ENCODE measurements at regions not wholly inside any gene's neighbourhood (a gene's known extent, or its start where the extent isn't known, plus 50 kb on each side); places are given as distances from the start of the nearest gene placed in this dataset.

DNA sequence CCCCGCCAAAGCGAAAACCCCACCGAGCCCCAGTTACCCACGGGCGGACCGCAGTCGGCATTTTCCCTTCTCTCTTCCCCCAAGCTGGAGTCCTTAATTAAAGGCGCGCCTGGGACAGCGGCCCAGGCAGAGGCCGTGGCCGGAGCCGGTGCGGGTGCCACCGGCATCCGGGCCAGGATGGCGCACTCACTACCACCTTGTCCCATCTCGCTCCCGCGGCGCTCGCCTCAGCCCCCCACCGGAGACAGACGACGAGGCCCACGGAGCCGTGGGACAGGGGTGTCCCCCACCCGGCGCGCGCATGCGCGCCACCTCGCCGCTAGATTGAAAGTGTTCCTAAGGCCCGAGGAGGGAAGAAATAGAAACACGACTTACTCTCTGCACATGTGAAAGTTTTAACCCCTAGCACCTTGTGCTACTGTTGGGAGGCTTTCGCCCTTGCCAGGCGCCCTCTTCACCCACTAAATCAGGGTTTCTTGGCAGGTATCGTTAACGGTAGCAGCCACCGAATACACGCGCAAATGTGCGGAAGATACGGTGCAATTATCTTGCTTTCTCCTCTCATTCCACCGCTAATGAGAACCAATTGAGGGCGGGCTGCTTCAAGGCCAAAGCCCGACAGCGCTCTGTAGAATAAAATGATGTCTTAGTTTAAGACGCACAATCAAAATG, 64.3 kb upstream of the CCDC160 start:
- H3K4me1 ChIP-seq (ENCODE audit: insufficient read depth, poor library complexity, severe bottlenecking), result no peaks in the 10 kb centered on the region
- DNase-seq (ENCODE audit: low spot score), result no peak
- H3K36me3 ChIP-seq (ENCODE audit: low read depth), result no peaks in the 10 kb centered on the region
- peak overlapping the region; percentile 28 for H3K4me3 ChIP-seq (ENCODE audit: severe bottlenecking)
- TF ChIP-seq CTCF (IDR thresholded peaks at IDR 0.05; ENCODE audit: poor library complexity, severe bottlenecking), result no peak
- ATAC-seq (ENCODE audit: low read depth), result peak; percentile 66
- no peak overlapping the region for H3K27ac ChIP-seq (ENCODE audit: poor library complexity, severe bottlenecking)
- H3K9me3 ChIP-seq (ENCODE audit: severe bottlenecking), result no peaks in the 10 kb centered on the region
- H3K27me3 ChIP-seq (ENCODE audit: insufficient read depth, poor library complexity, severe bottlenecking), result peaks cover 25% of the 10 kb centered on the region

DNA sequence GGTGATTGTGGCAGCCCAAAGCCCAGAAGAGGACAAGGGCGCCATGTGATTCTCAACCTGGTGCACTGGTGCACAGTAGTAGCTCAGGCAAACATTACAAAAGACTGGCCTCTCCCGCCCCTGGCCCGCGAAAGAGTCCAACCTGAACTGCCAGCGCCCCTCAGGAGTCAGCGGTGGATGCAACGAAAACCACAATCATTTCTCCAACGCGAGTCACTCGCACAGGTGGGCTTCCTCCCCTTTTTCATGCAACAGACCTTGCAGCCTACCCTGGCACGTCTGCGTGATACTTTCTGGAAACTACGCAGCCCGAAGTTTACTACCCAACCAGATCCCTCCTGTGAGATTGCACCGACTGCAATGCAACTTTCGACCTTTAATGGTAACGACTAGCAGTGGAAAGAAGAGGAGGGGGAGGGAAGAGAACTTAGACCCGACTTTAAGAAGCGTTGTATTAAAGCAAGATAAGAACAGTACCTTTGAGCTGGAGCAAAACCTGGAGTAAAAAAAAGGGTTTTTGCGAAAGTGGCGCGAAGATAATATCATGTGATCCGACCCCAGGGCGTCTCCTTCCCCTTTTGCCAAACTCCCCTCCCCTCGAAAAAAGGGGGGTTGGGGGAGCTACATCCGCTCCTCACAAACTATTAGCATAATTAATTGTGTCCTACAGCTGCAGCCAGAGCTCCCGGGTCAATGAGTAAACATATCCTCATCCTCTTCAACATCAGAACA, 63.3 kb upstream of the CCDC160 start:
- TF ChIP-seq CTCF (IDR thresholded peaks at IDR 0.05; ENCODE audit: poor library complexity, severe bottlenecking), result no peak
- Histone ChIP-seq H3K9me3 (ENCODE audit: severe bottlenecking) (no peaks in the 10 kb centered on the region), H3K27ac (ENCODE audit: poor library complexity, severe bottlenecking) (no peak overlapping the region), H3K4me3 (ENCODE audit: severe bottlenecking) (no peak overlapping the region), H3K36me3 (ENCODE audit: low read depth) (no peaks in the 10 kb centered on the region), H3K4me1 (ENCODE audit: insufficient read depth, poor library complexity, severe bottlenecking) (no peaks in the 10 kb centered on the region), H3K27me3 (ENCODE audit: insufficient read depth, poor library complexity, severe bottlenecking) (peaks cover 25% of the 10 kb centered on the region)
- ATAC-seq (ENCODE audit: low read depth) (no peak), DNase-seq (ENCODE audit: low spot score) (no peak)

DNA sequence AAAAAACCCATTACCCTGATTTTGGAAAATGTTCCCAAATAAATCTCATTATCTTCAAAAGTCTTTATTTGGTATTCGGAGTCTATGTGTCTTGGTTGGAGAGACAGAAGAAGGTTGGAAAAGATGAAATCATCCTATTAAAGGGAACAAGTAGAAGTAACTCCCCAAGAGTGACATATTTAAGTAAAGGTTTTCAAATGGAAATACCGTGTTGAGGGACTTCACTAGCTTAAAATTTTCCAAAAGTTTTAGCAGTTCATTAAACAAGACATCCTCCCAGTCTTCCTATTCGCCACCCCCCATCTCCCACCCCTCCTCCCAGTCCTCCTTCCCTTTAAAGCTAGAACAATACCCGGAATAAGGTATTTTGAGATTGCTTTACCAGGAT, 62.7 kb upstream of the CCDC160 start:
- H3K4me3 ChIP-seq (ENCODE audit: severe bottlenecking), result no peak overlapping the region
- no peaks in the 10 kb centered on the region for H3K9me3 ChIP-seq (ENCODE audit: severe bottlenecking)
- no peak overlapping the region for H3K27ac ChIP-seq (ENCODE audit: poor library complexity, severe bottlenecking)
- DNase-seq (ENCODE audit: low spot score) (no peak), ATAC-seq (ENCODE audit: low read depth) (no peak)
- no peaks in the 10 kb centered on the region for H3K4me1 ChIP-seq (ENCODE audit: insufficient read depth, poor library complexity, severe bottlenecking)
- peaks cover 25% of the 10 kb centered on the region for H3K27me3 ChIP-seq (ENCODE audit: insufficient read depth, poor library complexity, severe bottlenecking)
- TF ChIP-seq CTCF (IDR thresholded peaks at IDR 0.05; ENCODE audit: poor library complexity, severe bottlenecking), result no peak
- no peaks in the 10 kb centered on the region for H3K36me3 ChIP-seq (ENCODE audit: low read depth)

DNA sequence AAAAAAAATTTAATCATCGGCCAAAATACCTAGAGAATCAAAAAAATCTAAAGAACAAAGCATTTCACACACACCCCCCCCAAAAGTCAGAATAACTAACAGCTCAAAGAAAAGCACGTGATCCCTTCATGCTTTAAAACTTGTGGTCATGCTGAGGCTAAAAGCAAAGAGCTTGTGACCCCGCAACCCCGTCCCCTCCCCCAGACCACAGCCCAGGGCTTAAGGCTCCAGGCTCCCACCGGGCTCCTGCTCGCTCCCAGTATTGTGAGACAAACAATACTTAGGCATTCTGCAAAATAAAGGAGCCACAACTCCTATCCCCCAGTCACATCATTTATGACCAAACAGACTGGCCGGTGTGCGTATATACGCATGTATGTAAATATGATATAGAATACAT, 62.1 kb upstream of the CCDC160 start:
- Histone ChIP-seq H3K27me3 (ENCODE audit: insufficient read depth, poor library complexity, severe bottlenecking) (peaks cover 25% of the 10 kb centered on the region), H3K4me3 (ENCODE audit: severe bottlenecking) (no peak overlapping the region), H3K9me3 (ENCODE audit: severe bottlenecking) (no peaks in the 10 kb centered on the region), H3K4me1 (ENCODE audit: insufficient read depth, poor library complexity, severe bottlenecking) (no peaks in the 10 kb centered on the region), H3K27ac (ENCODE audit: poor library complexity, severe bottlenecking) (no peak overlapping the region), H3K36me3 (ENCODE audit: low read depth) (no peaks in the 10 kb centered on the region)
- TF ChIP-seq CTCF (IDR thresholded peaks at IDR 0.05; ENCODE audit: poor library complexity, severe bottlenecking), result no peak
- no peak for DNase-seq (ENCODE audit: low spot score)
- no peak for ATAC-seq (ENCODE audit: low read depth)

GRCh38 chrX:134177527-134177926, 59.5 kb upstream of the CCDC160 start:
- Histone ChIP-seq H3K4me3 (ENCODE audit: severe bottlenecking) (no peak overlapping the region), H3K36me3 (ENCODE audit: low read depth) (no peaks in the 10 kb centered on the region), H3K27me3 (ENCODE audit: insufficient read depth, poor library complexity, severe bottlenecking) (peaks cover 15% of the 10 kb centered on the region), H3K27ac (ENCODE audit: poor library complexity, severe bottlenecking) (no peak overlapping the region), H3K4me1 (ENCODE audit: insufficient read depth, poor library complexity, severe bottlenecking) (no peaks in the 10 kb centered on the region), H3K9me3 (ENCODE audit: severe bottlenecking) (no peaks in the 10 kb centered on the region)
- no peak for DNase-seq (ENCODE audit: low spot score)
- ATAC-seq (ENCODE audit: low read depth), result no peak
- TF ChIP-seq CTCF (IDR thresholded peaks at IDR 0.05; ENCODE audit: poor library complexity, severe bottlenecking), result no peak

Data from RWPE2 (cell line).